ENCODE measurements at regions not wholly inside any gene's neighbourhood (a gene's known extent, or its start where the extent isn't known, plus 50 kb on each side); places are given as distances from the start of the nearest gene placed in this dataset.
A peak's percentile ranks its signal among the peaks of the same experiment; 100 is the strongest.

DNA sequence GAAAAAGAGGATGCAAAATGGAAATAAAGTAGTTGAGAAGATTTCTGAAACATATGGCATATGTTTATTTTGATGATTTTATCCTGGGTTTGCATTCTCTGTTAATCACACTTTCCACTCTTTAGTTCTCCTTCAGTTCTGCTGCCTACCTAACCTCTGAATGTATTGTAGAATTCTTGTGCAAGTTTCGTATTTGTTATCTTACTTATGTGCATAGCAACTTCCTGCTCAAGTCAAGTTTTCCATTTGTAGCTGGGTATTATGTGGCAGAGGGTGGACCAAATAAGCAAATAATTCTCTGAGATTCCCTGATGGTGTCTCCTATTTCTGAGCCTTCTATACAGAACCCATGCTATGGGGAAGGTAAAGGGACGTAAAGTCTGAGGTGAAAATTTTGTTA, 381.6 kb downstream of the FOXG1 start:
- Mint-ChIP-seq H3K4me1 (no peaks in the 10 kb centered on the region), H3K27ac (no peak overlapping the region), H3K4me3 (no peak overlapping the region), H3K27me3 (no peaks in the 10 kb centered on the region), H3K36me3 (no peaks in the 10 kb centered on the region), H3K9me3 (peaks cover 2 to 9% of the 10 kb centered on the region in 2 donors)
- DNase-seq (no peak), ATAC-seq (replicated peaks) (no peak)

DNA sequence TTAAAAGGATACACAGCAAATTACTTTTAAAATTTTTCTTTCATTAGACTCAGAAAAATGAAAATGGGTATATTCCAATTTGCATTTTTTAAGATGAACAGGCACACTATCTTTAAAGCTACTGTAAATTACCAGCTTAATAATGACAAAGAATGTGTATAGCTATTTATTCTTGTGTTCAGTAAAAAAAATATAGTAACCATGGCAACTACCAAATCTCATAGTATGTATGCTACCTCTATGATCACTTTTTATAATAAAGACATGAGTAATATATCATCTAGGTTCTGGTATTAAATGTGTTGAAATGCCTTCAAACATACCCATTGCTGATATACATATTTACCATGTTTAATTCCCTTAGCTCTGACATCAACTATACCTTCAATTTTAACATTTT, 383.2 kb downstream of the FOXG1 start:
- no peaks in the 10 kb centered on the region for H3K36me3 Mint-ChIP-seq
- no peak for DNase-seq
- no peak for ATAC-seq (replicated peaks)
- peaks cover 4 to 9% of the 10 kb centered on the region in 2 donors for H3K9me3 Mint-ChIP-seq
- H3K4me1 Mint-ChIP-seq, result no peaks in the 10 kb centered on the region
- no peak overlapping the region for H3K4me3 Mint-ChIP-seq
- no peak overlapping the region for H3K27ac Mint-ChIP-seq
- no peaks in the 10 kb centered on the region for H3K27me3 Mint-ChIP-seq

DNA sequence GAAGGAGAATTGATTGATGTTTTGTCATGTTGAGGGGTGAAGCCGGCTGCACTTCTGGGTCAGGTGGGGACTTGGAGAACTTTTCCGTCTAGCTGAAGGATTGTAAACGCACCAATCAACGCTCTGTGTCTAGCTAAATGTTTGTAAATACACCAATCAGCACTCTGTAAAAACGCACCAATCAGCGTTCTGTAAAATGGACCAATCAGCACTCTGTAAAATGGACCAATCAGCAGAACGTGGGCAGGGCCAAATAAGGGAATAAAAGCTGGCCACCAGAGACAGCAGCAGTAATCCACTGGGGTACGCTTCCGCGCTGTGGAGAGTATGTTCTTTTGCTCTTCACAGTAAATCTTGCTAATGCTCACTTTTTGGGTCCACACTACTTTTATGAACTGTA, 384.1 kb downstream of the FOXG1 start:
- H3K27ac Mint-ChIP-seq, result no peak overlapping the region
- H3K4me3 Mint-ChIP-seq, result no peak overlapping the region
- peaks cover 4 to 9% of the 10 kb centered on the region in 2 donors for H3K9me3 Mint-ChIP-seq
- no peak for ATAC-seq (replicated peaks)
- no peaks in the 10 kb centered on the region for H3K36me3 Mint-ChIP-seq
- no peaks in the 10 kb centered on the region for H3K4me1 Mint-ChIP-seq
- no peaks in the 10 kb centered on the region for H3K27me3 Mint-ChIP-seq
- no peak for DNase-seq

DNA sequence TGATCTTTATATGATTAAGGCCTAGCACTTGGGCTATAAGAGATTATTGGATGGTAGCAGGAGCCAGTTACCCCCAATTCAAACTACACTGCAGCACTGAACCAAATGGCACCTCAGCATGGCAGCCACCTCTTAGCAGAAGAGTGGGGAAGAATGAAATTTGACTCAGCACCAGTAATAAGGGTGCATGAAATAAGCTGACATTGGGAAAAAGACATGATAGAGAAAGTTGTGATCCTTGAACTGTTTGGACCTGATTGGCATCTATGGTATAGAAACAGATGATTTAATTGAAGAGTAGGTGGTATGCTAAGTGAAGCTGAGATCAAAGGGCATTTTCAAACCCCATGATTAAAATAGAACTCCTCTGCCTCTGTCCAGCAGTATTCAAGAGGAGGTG, 389.5 kb downstream of the FOXG1 start:
- Mint-ChIP-seq H3K36me3 (no peaks in the 10 kb centered on the region), H3K4me1 (no peaks in the 10 kb centered on the region), H3K27ac (no peak overlapping the region), H3K4me3 (no peak overlapping the region), H3K27me3 (no peaks in the 10 kb centered on the region), H3K9me3 (peaks cover 4 to 6% of the 10 kb centered on the region in 2 donors)
- DNase-seq, result no peak
- ATAC-seq (replicated peaks), result no peak

DNA sequence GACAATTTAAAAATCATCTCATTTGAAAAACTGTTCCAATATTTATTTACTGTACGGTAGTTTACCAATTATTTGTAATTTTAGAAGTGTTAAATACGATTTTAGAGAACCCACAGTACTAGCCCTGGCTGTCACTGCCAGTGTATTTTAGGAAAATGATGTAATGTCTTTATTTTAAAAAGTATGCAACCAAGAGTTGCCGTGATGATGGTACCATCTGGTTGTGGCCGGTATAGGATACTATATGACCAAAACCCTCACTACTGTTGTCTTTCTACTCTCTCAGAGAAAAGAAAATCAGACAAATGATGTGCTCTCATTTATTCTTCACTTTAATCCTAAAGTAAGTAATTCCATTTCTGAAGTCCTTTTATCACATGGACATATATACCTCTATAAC, 395.0 kb downstream of the FOXG1 start:
- ATAC-seq (replicated peaks) (no peak), DNase-seq (no peak)
- H3K9me3 Mint-ChIP-seq, result no peaks in the 10 kb centered on the region

DNA sequence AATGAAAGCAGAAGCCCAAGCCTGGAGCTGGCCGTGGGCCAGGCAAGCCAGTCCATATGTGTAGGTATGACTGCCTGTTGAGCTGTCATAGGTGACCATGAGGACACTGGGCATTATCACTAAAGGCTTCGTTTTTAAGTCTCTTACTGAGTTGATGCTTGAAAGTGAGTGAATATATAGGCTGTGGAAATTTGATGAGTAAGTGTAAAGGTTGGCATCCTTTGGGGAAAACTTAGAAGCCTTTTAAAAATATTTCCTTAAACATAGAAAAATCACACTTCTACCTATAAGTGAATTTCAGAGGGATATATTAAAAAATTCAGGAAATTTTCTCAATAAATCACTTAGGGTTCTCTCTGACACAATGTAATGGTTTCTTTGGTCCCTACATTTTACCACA, 396.5 kb downstream of the FOXG1 start:
- H3K4me3 Mint-ChIP-seq, result no peak overlapping the region
- H3K36me3 Mint-ChIP-seq, result no peaks in the 10 kb centered on the region
- DNase-seq (no peak), ATAC-seq (replicated peaks) (no peak)
- H3K4me1 Mint-ChIP-seq, result no peaks in the 10 kb centered on the region
- H3K9me3 Mint-ChIP-seq, result no peaks in the 10 kb centered on the region
- H3K27ac Mint-ChIP-seq, result no peak overlapping the region
- no peaks in the 10 kb centered on the region for H3K27me3 Mint-ChIP-seq

More for the DNA sequence above, 395.0 kb downstream of the FOXG1 start:
- Mint-ChIP-seq H3K27me3 (no peaks in the 10 kb centered on the region), H3K4me3 (no peak overlapping the region), H3K36me3 (no peaks in the 10 kb centered on the region), H3K4me1 (no peaks in the 10 kb centered on the region), H3K27ac (no peak overlapping the region)

DNA sequence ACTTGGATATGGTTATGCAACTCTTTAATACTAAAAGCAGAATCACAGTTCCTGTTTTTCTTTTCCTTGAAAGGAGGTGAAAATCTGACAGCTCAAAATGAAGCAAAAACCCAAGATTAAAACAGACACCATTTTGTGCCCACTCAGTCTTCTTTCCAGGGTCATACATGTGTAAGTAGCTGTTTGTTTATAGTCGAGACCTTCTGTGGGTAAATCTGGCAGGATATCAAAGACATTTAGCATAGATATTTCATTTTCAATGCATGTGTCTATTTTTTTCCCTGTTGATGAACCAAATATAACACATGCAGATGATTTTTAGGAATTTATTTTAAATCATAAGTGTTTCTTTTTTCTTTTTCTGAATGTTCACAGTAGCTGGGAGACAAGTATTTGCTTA, 398.8 kb downstream of the FOXG1 start:
- DNase-seq (no peak), ATAC-seq (replicated peaks) (no peak)
- no peaks in the 10 kb centered on the region for H3K9me3 Mint-ChIP-seq
- no peak overlapping the region for H3K27ac Mint-ChIP-seq
- H3K4me3 Mint-ChIP-seq, result no peak overlapping the region
- no peaks in the 10 kb centered on the region for H3K36me3 Mint-ChIP-seq
- H3K27me3 Mint-ChIP-seq, result no peaks in the 10 kb centered on the region
- H3K4me1 Mint-ChIP-seq, result no peaks in the 10 kb centered on the region

DNA sequence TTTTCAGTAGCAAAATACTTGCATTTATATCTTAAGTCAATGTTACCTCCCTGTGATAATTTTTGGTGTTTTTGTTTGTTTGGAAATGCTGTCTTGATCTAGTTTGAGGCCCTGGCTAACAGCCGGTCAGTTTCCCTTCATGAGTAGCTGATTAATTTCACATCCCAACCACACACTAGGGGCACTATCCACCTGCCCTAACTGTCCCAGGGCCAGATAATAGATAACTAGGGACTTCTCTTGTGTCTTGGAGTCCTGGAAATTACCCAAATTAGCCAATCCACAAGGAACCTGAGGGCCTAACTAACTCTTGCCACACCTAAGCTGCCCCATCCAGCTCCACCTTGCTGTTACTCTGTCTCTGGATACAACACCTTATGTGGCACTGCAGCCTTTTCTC, 399.9 kb downstream of the FOXG1 start:
- DNase-seq (no peak), ATAC-seq (replicated peaks) (no peak)
- Mint-ChIP-seq H3K27me3 (no peaks in the 10 kb centered on the region), H3K4me3 (no peak overlapping the region), H3K27ac (no peak overlapping the region), H3K4me1 (no peaks in the 10 kb centered on the region), H3K36me3 (no peaks in the 10 kb centered on the region), H3K9me3 (peaks cover 0 to 3% of the 10 kb centered on the region in 2 donors)

DNA sequence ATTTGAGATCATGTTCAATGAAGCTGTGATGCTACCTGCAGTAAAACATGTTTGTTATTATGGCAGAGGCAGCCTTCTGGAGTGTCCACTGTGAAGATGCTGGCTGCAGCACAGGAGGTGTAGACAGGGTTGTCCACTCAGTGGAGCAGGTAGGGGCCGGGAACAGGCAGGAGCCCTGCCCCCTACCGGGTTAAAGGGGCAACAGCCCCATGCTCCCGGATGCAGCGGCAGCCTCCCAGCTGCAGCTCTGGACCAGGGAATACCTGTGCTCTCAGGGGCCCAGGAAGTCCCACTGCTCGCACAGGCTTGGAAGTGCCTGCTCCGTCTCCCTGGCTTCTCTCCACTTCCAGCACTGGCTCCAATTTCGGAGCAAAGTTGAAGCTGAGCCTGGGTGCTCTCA, 401.6 kb downstream of the FOXG1 start:
- peak in 1 of 2 donors; percentile 12 for ATAC-seq (replicated peaks)
- no peaks in the 10 kb centered on the region for H3K4me1 Mint-ChIP-seq
- H3K27me3 Mint-ChIP-seq, result no peaks in the 10 kb centered on the region
- DNase-seq, result no peak
- H3K36me3 Mint-ChIP-seq, result no peaks in the 10 kb centered on the region
- H3K27ac Mint-ChIP-seq, result no peak overlapping the region
- no peak overlapping the region for H3K4me3 Mint-ChIP-seq
- peaks cover 0 to 5% of the 10 kb centered on the region in 2 donors for H3K9me3 Mint-ChIP-seq

DNA sequence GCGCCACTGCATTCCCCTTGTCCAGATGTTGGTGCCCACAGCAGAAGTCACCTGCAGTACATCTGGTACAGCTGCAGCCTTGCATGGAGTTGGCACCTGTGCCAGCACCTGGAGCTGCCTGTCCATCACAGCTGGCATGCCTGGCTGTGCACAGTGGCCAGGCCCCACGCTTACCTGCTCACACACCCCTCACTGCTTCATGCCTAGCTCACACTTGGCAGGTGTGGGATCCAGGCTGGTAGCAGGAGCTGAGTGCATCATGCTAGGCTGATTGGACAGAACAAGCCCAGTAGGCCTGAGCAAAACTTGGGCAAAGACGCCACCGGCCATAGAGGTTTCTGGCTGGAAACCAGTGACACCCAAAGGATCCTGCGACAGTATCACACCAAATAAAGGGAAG, 402.8 kb downstream of the FOXG1 start:
- no peak overlapping the region for H3K27ac Mint-ChIP-seq
- ATAC-seq (replicated peaks), result no peak

DNA sequence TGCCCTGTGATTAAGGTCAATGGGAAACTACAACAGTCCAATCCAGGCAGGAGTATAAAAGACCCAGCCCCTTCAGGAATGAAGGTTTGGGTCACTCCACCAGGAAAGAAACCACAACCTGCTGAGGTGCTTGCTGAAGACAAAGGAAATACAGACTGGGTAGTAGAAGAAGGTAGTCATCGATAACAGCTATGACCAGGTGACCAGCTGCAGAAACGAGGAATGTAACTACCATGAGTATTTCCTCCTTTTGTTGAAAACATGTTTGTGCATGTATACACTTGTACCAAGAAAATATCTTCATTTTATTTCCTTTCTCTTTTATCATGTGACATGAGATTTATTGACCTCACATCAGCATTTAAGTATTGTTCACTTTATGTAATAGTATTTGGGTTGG, 409.1 kb downstream of the FOXG1 start:
- H3K9me3 Mint-ChIP-seq, result peaks cover 4 to 12% of the 10 kb centered on the region in 2 donors
- H3K4me1 Mint-ChIP-seq, result no peaks in the 10 kb centered on the region
- DNase-seq, result no peak
- H3K36me3 Mint-ChIP-seq, result no peaks in the 10 kb centered on the region
- no peaks in the 10 kb centered on the region for H3K27me3 Mint-ChIP-seq
- H3K27ac Mint-ChIP-seq, result no peak overlapping the region
- no peak for ATAC-seq (replicated peaks)
- no peak overlapping the region for H3K4me3 Mint-ChIP-seq

More for the DNA sequence above, 402.8 kb downstream of the FOXG1 start:
- Mint-ChIP-seq H3K9me3 (peaks cover 3 to 10% of the 10 kb centered on the region in 2 donors), H3K27me3 (no peaks in the 10 kb centered on the region), H3K4me1 (no peaks in the 10 kb centered on the region), H3K36me3 (no peaks in the 10 kb centered on the region), H3K4me3 (no peak overlapping the region)
- no peak for DNase-seq

DNA sequence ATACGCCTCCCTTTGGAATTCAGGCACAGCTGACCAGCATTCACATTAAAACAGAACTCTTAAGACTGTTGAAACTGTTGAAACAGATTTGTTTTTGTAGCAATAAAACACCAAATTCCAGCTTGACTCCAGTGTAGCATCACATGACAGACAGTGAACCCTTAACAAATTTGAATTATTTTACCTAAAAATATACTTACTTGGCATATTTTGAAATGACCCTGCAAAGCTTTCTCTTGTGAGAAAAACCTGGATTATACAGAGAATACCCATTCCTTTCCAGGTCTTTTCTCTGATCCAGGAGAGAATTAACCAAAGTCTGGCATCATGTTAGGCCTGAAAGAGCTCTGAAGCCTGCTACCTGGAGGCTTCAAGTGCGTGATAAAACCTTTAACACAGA, 410.3 kb downstream of the FOXG1 start:
- Mint-ChIP-seq H3K27ac (no peak overlapping the region), H3K27me3 (no peaks in the 10 kb centered on the region)
- no peak for ATAC-seq (replicated peaks)

DNA sequence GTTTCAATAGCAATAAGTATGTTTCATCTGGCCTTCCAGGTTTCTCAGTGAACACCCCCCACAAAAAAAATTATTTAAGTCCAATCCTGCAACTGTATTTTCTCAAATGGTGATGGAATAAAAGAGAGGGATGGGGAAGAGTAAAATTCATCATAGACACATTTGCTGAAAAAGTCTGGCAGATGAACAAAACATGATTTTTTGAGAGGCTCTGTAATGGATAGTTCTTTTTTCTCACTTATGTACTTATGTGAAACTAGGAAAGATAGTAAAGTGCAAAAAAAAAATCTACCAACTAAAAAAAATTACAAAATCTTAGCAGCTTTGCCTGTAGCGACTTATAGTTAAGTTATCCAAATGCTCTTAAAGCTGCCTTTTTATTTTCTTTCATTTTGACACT, 412.4 kb downstream of the FOXG1 start:
- Mint-ChIP-seq H3K9me3 (peaks cover 4 to 6% of the 10 kb centered on the region in 2 donors), H3K36me3 (no peaks in the 10 kb centered on the region), H3K4me1 (no peaks in the 10 kb centered on the region), H3K4me3 (no peak overlapping the region), H3K27ac (no peak overlapping the region), H3K27me3 (no peaks in the 10 kb centered on the region)
- DNase-seq (no peak), ATAC-seq (replicated peaks) (no peak)

More for the DNA sequence above, 410.3 kb downstream of the FOXG1 start:
- no peaks in the 10 kb centered on the region for H3K36me3 Mint-ChIP-seq
- no peak for DNase-seq
- peaks cover 4 to 9% of the 10 kb centered on the region in 2 donors for H3K9me3 Mint-ChIP-seq
- no peaks in the 10 kb centered on the region for H3K4me1 Mint-ChIP-seq
- no peak overlapping the region for H3K4me3 Mint-ChIP-seq

DNA sequence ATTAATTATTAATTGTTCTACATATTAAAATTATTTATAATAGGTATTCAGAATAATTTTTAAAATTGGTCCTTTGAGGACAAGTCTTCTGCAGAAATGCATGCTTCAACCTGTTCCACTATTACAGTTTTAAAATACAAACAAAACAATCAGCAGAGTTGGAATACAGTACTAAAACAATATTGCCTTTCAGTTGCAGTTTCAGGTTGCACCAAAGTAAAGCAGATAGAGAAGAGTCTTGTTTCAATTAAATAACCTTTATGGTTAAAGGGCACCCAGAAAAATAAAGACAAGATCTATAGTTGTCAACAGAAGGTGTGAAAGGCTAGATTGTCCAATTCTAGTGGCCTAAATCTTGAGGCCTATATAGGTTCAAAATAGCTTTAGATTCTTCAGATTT, 424.5 kb downstream of the FOXG1 start:
- H3K4me3 Mint-ChIP-seq, result no peak overlapping the region
- ATAC-seq (replicated peaks) (no peak), DNase-seq (no peak)
- H3K4me1 Mint-ChIP-seq, result no peaks in the 10 kb centered on the region
- no peak overlapping the region for H3K27ac Mint-ChIP-seq
- peaks cover 3 to 8% of the 10 kb centered on the region in 2 donors for H3K9me3 Mint-ChIP-seq
- no peaks in the 10 kb centered on the region for H3K36me3 Mint-ChIP-seq
- H3K27me3 Mint-ChIP-seq, result no peaks in the 10 kb centered on the region

DNA sequence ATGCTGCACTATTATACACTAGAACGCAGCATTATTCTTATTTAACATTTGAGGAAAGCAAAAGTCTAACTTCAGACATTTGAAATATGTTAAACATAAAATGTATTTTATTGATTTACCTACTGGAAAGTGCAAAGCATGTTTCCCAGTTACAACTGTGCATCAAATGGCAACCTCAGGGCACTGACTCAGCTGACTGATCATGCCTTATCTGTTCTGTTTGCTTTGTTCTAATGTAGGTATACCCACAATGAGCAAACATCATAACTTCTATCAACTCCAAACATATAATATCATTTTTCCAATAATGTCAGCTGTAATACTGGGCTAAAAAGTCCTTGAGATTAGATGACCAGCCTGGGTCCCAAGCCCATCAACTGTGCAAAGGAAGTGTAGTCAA, 431.0 kb downstream of the FOXG1 start:
- Mint-ChIP-seq H3K9me3 (no peaks in the 10 kb centered on the region), H3K27ac (no peak overlapping the region), H3K36me3 (no peaks in the 10 kb centered on the region), H3K4me3 (no peak overlapping the region), H3K27me3 (no peaks in the 10 kb centered on the region), H3K4me1 (no peaks in the 10 kb centered on the region)
- ATAC-seq (replicated peaks) (no peak), DNase-seq (no peak)

DNA sequence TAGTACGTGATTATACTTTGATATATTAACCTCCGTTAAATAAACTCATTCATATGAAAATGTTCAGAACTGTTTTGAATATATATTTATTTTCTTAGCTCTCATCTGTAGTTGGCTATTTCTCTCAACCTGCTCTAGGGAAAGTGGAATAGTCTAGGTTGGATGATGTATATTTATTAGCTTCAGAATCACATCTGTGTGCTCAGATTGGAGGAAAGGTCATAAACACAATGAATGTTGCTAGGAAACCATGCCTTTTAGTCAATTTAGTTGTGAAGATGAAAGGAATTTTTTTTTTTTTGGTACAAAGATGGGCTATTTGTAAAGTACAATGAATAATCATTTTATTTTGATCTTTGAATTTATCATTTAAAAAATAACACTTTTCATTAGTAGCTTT, 439.1 kb downstream of the FOXG1 start:
- Mint-ChIP-seq H3K9me3 (peaks cover 0 to 1% of the 10 kb centered on the region in 2 donors), H3K27ac (no peak overlapping the region), H3K27me3 (no peaks in the 10 kb centered on the region), H3K4me3 (no peak overlapping the region), H3K4me1 (no peaks in the 10 kb centered on the region), H3K36me3 (no peaks in the 10 kb centered on the region)
- DNase-seq, result no peak
- no peak for ATAC-seq (replicated peaks)
